HUES6 (cell line): ENCODE measurements at regions not wholly inside any gene's neighbourhood (a gene's known extent, or its start where the extent isn't known, plus 50 kb on each side); places are given as distances from the start of the nearest gene placed in this dataset.

ENCODE experiments used
- H3K27ac ChIP-seq: 2 replicates; pipeline ENCODE4 v1.7.0; 2013; ENCODE audit warnings: low read depth, mild to moderate bottlenecking, low read length, inconsistent platforms
- H3K27me3 ChIP-seq: 2 replicates; pipeline ENCODE4 v1.6.1; 2013; ENCODE audit warnings: low read length; ENCODE audit not compliant: control insufficient read depth, insufficient read depth
- H3K36me3 ChIP-seq: 2 replicates; pipeline ENCODE4 v1.6.1; 2013; ENCODE audit warnings: low read length; ENCODE audit not compliant: control insufficient read depth, insufficient read depth
- H3K4me1 ChIP-seq: 2 replicates; pipeline ENCODE4 v1.6.1; 2013; ENCODE audit warnings: low read length; ENCODE audit not compliant: control insufficient read depth, insufficient read depth
- H3K4me3 ChIP-seq: 2 replicates; pipeline ENCODE4 v1.5.1; 2013; ENCODE audit warnings: low read depth, low read length
- H3K9ac ChIP-seq: one replicate; pipeline ENCODE4 v1.6.1; 2013; ENCODE audit warnings: mild to moderate bottlenecking, low read length
- H3K9me3 ChIP-seq: 2 replicates; pipeline ENCODE4 v1.6.1; 2013; ENCODE audit warnings: low read depth, low read length; ENCODE audit not compliant: control insufficient read depth, insufficient read depth

GRCh38 chr16:79677799-79678530 lies 77.4 kb upstream of the MAF start:
- Histone ChIP-seq H3K27ac (no peak overlapping the region), H3K27me3 (no peaks in the 10 kb centered on the region), H3K36me3 (no peaks in the 10 kb centered on the region), H3K9ac (no peak overlapping the region), H3K4me3 (no peak overlapping the region), H3K9me3 (no peaks in the 10 kb centered on the region), H3K4me1 (no peaks in the 10 kb centered on the region)

GRCh38 chr16:79673635-79674034 lies 73.1 kb upstream of the MAF start:
- Histone ChIP-seq H3K4me1 (no peaks in the 10 kb centered on the region), H3K27ac (no peak overlapping the region), H3K36me3 (no peaks in the 10 kb centered on the region), H3K9me3 (peaks cover 19% of the 10 kb centered on the region), H3K9ac (no peak overlapping the region), H3K27me3 (no peaks in the 10 kb centered on the region), H3K4me3 (no peak overlapping the region)

- H3K4me3 ChIP-seq: no peak overlapping the region
- no peak overlapping the region for H3K27ac ChIP-seq
- H3K9me3 ChIP-seq: peaks cover 24% of the 10 kb centered on the region
- H3K9ac ChIP-seq: no peak overlapping the region
- no peaks in the 10 kb centered on the region for H3K27me3 ChIP-seq
- H3K4me1 ChIP-seq: no peaks in the 10 kb centered on the region
- no peaks in the 10 kb centered on the region for H3K36me3 ChIP-seq
Observed at GRCh38 chr16:79672524-79672923, 72.0 kb upstream of the MAF start.

GRCh38 chr16:79668502-79668901 lies 68.0 kb upstream of the MAF start:
- H3K4me1 ChIP-seq: no peaks in the 10 kb centered on the region
- H3K36me3 ChIP-seq: no peaks in the 10 kb centered on the region
- H3K27ac ChIP-seq: no peak overlapping the region
- no peaks in the 10 kb centered on the region for H3K27me3 ChIP-seq
- peaks cover 24% of the 10 kb centered on the region for H3K9me3 ChIP-seq
- no peak overlapping the region for H3K4me3 ChIP-seq
- H3K9ac ChIP-seq: no peak overlapping the region

GRCh38 chr16:79665970-79666369 lies 65.4 kb upstream of the MAF start:
- Histone ChIP-seq H3K36me3 (no peaks in the 10 kb centered on the region), H3K4me1 (no peaks in the 10 kb centered on the region), H3K9ac (no peak overlapping the region), H3K9me3 (peaks cover 24% of the 10 kb centered on the region), H3K4me3 (no peak overlapping the region), H3K27me3 (no peaks in the 10 kb centered on the region), H3K27ac (no peak overlapping the region)

GRCh38 chr16:79664407-79664806 lies 63.9 kb upstream of the MAF start:
- Histone ChIP-seq H3K4me3 (no peak overlapping the region), H3K9me3 (peaks cover 13% of the 10 kb centered on the region), H3K4me1 (no peaks in the 10 kb centered on the region), H3K36me3 (no peaks in the 10 kb centered on the region), H3K27ac (no peak overlapping the region), H3K9ac (no peak overlapping the region), H3K27me3 (no peaks in the 10 kb centered on the region)

GRCh38 chr16:79662669-79663313 lies 62.3 kb upstream of the MAF start:
- Histone ChIP-seq H3K4me1 (no peaks in the 10 kb centered on the region), H3K4me3 (no peak overlapping the region), H3K36me3 (no peaks in the 10 kb centered on the region), H3K9me3 (no peaks in the 10 kb centered on the region), H3K27me3 (no peaks in the 10 kb centered on the region), H3K9ac (no peak overlapping the region), H3K27ac (no peak overlapping the region)

GRCh38 chr16:79662122-79662521 lies 61.6 kb upstream of the MAF start:
- H3K9ac ChIP-seq: no peak overlapping the region
- H3K36me3 ChIP-seq: no peaks in the 10 kb centered on the region
- no peak overlapping the region for H3K4me3 ChIP-seq
- no peaks in the 10 kb centered on the region for H3K9me3 ChIP-seq
- no peak overlapping the region for H3K27ac ChIP-seq
- H3K27me3 ChIP-seq: no peaks in the 10 kb centered on the region
- H3K4me1 ChIP-seq: no peaks in the 10 kb centered on the region

GRCh38 chr16:79661578-79661977 lies 61.0 kb upstream of the MAF start:
- Histone ChIP-seq H3K9ac (no peak overlapping the region), H3K27ac (no peak overlapping the region), H3K36me3 (no peaks in the 10 kb centered on the region), H3K27me3 (no peaks in the 10 kb centered on the region), H3K4me3 (no peak overlapping the region), H3K4me1 (no peaks in the 10 kb centered on the region), H3K9me3 (no peaks in the 10 kb centered on the region)

GRCh38 chr16:79659344-79659743 lies 58.8 kb upstream of the MAF start:
- Histone ChIP-seq H3K27ac (no peak overlapping the region), H3K9ac (no peak overlapping the region), H3K4me1 (no peaks in the 10 kb centered on the region), H3K27me3 (no peaks in the 10 kb centered on the region), H3K4me3 (no peak overlapping the region), H3K9me3 (no peaks in the 10 kb centered on the region), H3K36me3 (no peaks in the 10 kb centered on the region)

- no peak overlapping the region for H3K4me3 ChIP-seq
- no peak overlapping the region for H3K9ac ChIP-seq
Observed at GRCh38 chr16:79658301-79659033, 57.9 kb upstream of the MAF start.

More at GRCh38 chr16:79658301-79659033, 57.9 kb upstream of the MAF start:
- no peaks in the 10 kb centered on the region for H3K4me1 ChIP-seq
- no peaks in the 10 kb centered on the region for H3K27me3 ChIP-seq
- H3K9me3 ChIP-seq: no peaks in the 10 kb centered on the region
- no peaks in the 10 kb centered on the region for H3K36me3 ChIP-seq
- H3K27ac ChIP-seq: no peak overlapping the region
